Osteoblast (primary cell): ENCODE measurements at regions not wholly inside any gene's neighbourhood (a gene's known extent, or its start where the extent isn't known, plus 50 kb on each side); places are given as distances from the start of the nearest gene placed in this dataset.

Source experiments
- DNase-seq: peaks from one replicate; pipeline ENCODE4 v3.0.0; 2011; ENCODE audit warnings: low spot score, mixed read lengths; ENCODE audit not compliant: insufficient read length; ENCODE audit errors: missing footprints
- H2AFZ ChIP-seq: 2 replicates; pipeline ENCODE4 v1.6.0; 2011; ENCODE audit warnings: mild to moderate bottlenecking, low read length
- H3K27ac ChIP-seq: 2 replicates; pipeline ENCODE4 v1.5.1; 2011; ENCODE audit warnings: mild to moderate bottlenecking, low read depth, low read length, moderate library complexity
- H3K27me3 ChIP-seq: 2 replicates; pipeline ENCODE4 v1.6.0; 2012; ENCODE audit warnings: mild to moderate bottlenecking, control low read depth, inconsistent platforms, low read length, moderate library complexity; ENCODE audit not compliant: insufficient read depth
- H3K36me3 ChIP-seq: 2 replicates; pipeline ENCODE4 v1.5.1; 2011; ENCODE audit warnings: mild to moderate bottlenecking, low read length, control low read depth, moderate library complexity; ENCODE audit not compliant: insufficient read depth
- H3K4me1 ChIP-seq: 2 replicates; pipeline ENCODE4 v1.5.1; 2011; ENCODE audit warnings: mild to moderate bottlenecking, low read length, control low read depth, moderate library complexity; ENCODE audit not compliant: insufficient read depth
- H3K4me2 ChIP-seq: 2 replicates; pipeline ENCODE4 v1.6.0; 2011; ENCODE audit warnings: mild to moderate bottlenecking, low read length; ENCODE audit not compliant: insufficient read depth
- H3K4me3 ChIP-seq: fragments of 200-600 bp; sonication (generic); 3 replicates; pipeline ENCODE4 v1.5.1; 2012; ENCODE audit warnings: mild to moderate bottlenecking, low read length, inconsistent platforms; ENCODE audit not compliant: insufficient read depth
- H3K79me2 ChIP-seq: 2 replicates; pipeline ENCODE4 v1.6.0; 2012; ENCODE audit warnings: mild to moderate bottlenecking, low read length, control low read depth, inconsistent platforms; ENCODE audit not compliant: insufficient read depth
- H3K9me3 ChIP-seq: 2 replicates; pipeline ENCODE4 v1.5.1; 2011; ENCODE audit warnings: low read depth, low read length, control low read depth
- H4K20me1 ChIP-seq: 2 replicates; pipeline ENCODE4 v1.6.0; 2012; ENCODE audit warnings: mild to moderate bottlenecking, low read length, control low read depth; ENCODE audit not compliant: insufficient read depth
- TF ChIP-seq, protein P1 (sequence below): IDR thresholded peaks from 2 replicates; pipeline ENCODE4 v1.5.1; 2011; ENCODE audit warnings: mild to moderate bottlenecking, low read depth, low read length, moderate library complexity; ENCODE audit errors: extremely low read depth

DNA sequence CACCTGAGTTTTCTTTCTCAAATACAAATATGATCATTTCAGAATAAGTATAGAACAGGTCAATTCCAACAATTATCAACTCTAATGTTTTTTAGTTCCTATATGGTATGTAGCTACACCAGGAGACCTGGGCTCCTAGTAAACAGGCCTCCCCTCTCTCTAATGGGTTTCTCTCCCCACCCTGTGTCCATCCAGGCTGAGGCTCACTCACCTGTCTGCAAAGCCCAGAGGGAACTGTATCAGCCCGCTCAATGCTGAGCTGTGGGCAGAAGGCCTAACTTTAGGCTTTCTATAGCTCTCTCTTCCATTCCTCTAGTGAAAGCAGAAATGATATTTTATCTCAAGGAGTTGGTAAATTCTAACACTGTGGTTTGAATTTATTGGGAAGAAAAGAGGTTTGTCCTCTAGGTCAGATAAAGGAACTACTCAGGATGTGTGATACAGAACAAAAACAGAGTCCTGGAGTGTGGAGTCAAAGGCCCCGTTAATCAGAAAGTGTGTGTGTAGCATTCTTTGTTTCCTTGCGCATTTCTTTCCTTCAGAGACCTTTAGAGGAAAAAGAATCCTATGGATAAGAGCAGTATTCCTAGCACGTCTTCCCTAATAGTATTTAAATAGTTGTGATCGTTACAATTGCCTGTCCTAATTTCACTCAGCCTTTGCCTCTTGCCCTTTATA is 408.9 kb downstream of the PYDC2 start:
- H3K9me3 ChIP-seq, result no peaks in the 10 kb centered on the region
- H3K4me1 ChIP-seq, result no peaks in the 10 kb centered on the region
- H3K4me2 ChIP-seq, result no peak overlapping the region
- H2AFZ ChIP-seq, result no peak overlapping the region
- H4K20me1 ChIP-seq, result no peaks in the 10 kb centered on the region
- H3K36me3 ChIP-seq, result no peaks in the 10 kb centered on the region
- DNase-seq, result no peak
- no peaks in the 10 kb centered on the region for H3K27me3 ChIP-seq
- H3K79me2 ChIP-seq, result no peaks in the 10 kb centered on the region
- TF ChIP-seq, protein P1, sequence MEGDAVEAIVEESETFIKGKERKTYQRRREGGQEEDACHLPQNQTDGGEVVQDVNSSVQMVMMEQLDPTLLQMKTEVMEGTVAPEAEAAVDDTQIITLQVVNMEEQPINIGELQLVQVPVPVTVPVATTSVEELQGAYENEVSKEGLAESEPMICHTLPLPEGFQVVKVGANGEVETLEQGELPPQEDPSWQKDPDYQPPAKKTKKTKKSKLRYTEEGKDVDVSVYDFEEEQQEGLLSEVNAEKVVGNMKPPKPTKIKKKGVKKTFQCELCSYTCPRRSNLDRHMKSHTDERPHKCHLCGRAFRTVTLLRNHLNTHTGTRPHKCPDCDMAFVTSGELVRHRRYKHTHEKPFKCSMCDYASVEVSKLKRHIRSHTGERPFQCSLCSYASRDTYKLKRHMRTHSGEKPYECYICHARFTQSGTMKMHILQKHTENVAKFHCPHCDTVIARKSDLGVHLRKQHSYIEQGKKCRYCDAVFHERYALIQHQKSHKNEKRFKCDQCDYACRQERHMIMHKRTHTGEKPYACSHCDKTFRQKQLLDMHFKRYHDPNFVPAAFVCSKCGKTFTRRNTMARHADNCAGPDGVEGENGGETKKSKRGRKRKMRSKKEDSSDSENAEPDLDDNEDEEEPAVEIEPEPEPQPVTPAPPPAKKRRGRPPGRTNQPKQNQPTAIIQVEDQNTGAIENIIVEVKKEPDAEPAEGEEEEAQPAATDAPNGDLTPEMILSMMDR, result no peak
- no peak overlapping the region for H3K4me3 ChIP-seq
- no peak overlapping the region for H3K27ac ChIP-seq

- Histone ChIP-seq H3K27me3 (no peaks in the 10 kb centered on the region), H3K4me3 (no peak overlapping the region), H3K27ac (no peak overlapping the region), H3K36me3 (no peaks in the 10 kb centered on the region), H3K4me1 (no peaks in the 10 kb centered on the region), H3K9me3 (no peaks in the 10 kb centered on the region), H2AFZ (no peak overlapping the region), H3K4me2 (no peak overlapping the region), H3K79me2 (no peaks in the 10 kb centered on the region), H4K20me1 (no peaks in the 10 kb centered on the region)
- TF ChIP-seq, protein P1, result no peak
- no peak for DNase-seq
Measured at GRCh38 chr3:191873736-191874135, 412.8 kb downstream of the PYDC2 start.

GRCh38 chr3:191882289-191882688 is 421.3 kb downstream of the PYDC2 start:
- H3K27me3 ChIP-seq, result no peaks in the 10 kb centered on the region
- TF ChIP-seq, protein P1, result no peak
- no peak for DNase-seq
- H3K36me3 ChIP-seq, result no peaks in the 10 kb centered on the region
- no peak overlapping the region for H2AFZ ChIP-seq
- no peak overlapping the region for H3K4me3 ChIP-seq
- H3K79me2 ChIP-seq, result no peaks in the 10 kb centered on the region
- no peaks in the 10 kb centered on the region for H4K20me1 ChIP-seq
- no peaks in the 10 kb centered on the region for H3K4me1 ChIP-seq
- no peak overlapping the region for H3K27ac ChIP-seq
- no peak overlapping the region for H3K4me2 ChIP-seq
- no peaks in the 10 kb centered on the region for H3K9me3 ChIP-seq

- H2AFZ ChIP-seq, result no peak overlapping the region
- H3K4me2 ChIP-seq, result no peak overlapping the region
- no peak for DNase-seq
- H4K20me1 ChIP-seq, result no peaks in the 10 kb centered on the region
- H3K27me3 ChIP-seq, result no peaks in the 10 kb centered on the region
- no peaks in the 10 kb centered on the region for H3K9me3 ChIP-seq
- H3K4me1 ChIP-seq, result no peaks in the 10 kb centered on the region
- no peak overlapping the region for H3K4me3 ChIP-seq
- H3K27ac ChIP-seq, result no peak overlapping the region
- TF ChIP-seq, protein P1, result no peak
- H3K36me3 ChIP-seq, result no peaks in the 10 kb centered on the region
- no peaks in the 10 kb centered on the region for H3K79me2 ChIP-seq
Measured at GRCh38 chr3:191884132-191884531, 423.2 kb downstream of the PYDC2 start.
